HepG2 (cell line): ENCODE measurements at regions not wholly inside any gene's neighbourhood (a gene's known extent, or its start where the extent isn't known, plus 50 kb on each side); places are given as distances from the start of the nearest gene placed in this dataset.

Experiments used
- ATAC-seq: fragments of 200-7000 bp; cut with Tn5 transposase; 3 replicates; pipeline ENCODE4 v1.9.1; 2020; ENCODE audit warnings: mild to moderate bottlenecking, moderate library complexity
- BruUV-seq: library from RNA; stranded (reverse); fragments of 400-500 nt; replicated peaks from 2 replicates; lab custom pipeline; 2021; lab: Mats Ljungman, UMichigan
- CTCF ChIA-PET: fragments of 300-600 bp; formaldehyde crosslinking; extraction: SDS; loops from one replicate; lab custom pipeline; 2021; ENCODE audit warnings: low total read pairs, inconsistent platforms, low intra/inter-chr PET ratio; lab: Yijun Ruan, JAX
- POLR2A ChIA-PET: fragments of 350-600 bp; sonication (Branson Sonifier 250); formaldehyde crosslinking; loops from one replicate; lab custom pipeline; 2020; ENCODE audit warnings: antibody characterized with exemption, inconsistent platforms; lab: Yijun Ruan, JAX
- DNase-seq: peaks from one replicate; pipeline ENCODE4 v3.0.0-alpha.2; 2015; ENCODE audit warnings: low spot score
- FAIRE-seq: peaks from 3 replicates; lab custom pipeline; 2011; peaks lifted over from hg19 to GRCh38; lab: Jason Lieb, UNC
- H2AFZ ChIP-seq: one replicate; pipeline ENCODE4 v1.6.1; 2011; ENCODE audit warnings: low read length, inconsistent platforms
- H3K27ac ChIP-seq: fragments of 300-600 bp; 3 replicates; pipeline ENCODE4 v1.8.0; 2011; ENCODE audit warnings: mixed run types, mild to moderate bottlenecking, mixed read lengths, low read length, inconsistent platforms; ENCODE audit not compliant: insufficient read depth; ENCODE audit errors: extremely low read length
- H3K27me3 ChIP-seq, 2 experiments: fragments of 200-600 bp in 1 of 2; 2 replicates in 1 of 2; 3 replicates in 1 of 2; pipeline versions ENCODE4 v1.6.0 to v1.8.0; 2011; ENCODE audit warnings: low read length in 2 of 2, mild to moderate bottlenecking in 2 of 2, moderate library complexity in 2 of 2, inconsistent platforms in 1 of 2; ENCODE audit not compliant: insufficient read depth in 2 of 2, control insufficient read depth in 1 of 2
- H3K36me3 ChIP-seq, 2 experiments: fragments of 200-600 bp in 1 of 2; replicated peaks in 1 of 2; 2 replicates in 1 of 2; 3 replicates in 1 of 2; pipeline versions ENCODE4 v1.5.1 to v1.8.0; 2011; ENCODE audit warnings: low read length in 2 of 2, inconsistent platforms in 1 of 2; ENCODE audit not compliant: insufficient read depth in 2 of 2, control insufficient read depth in 1 of 2
- H3K4me1 ChIP-seq: 2 replicates; pipeline ENCODE4 v1.5.1; 2012; ENCODE audit warnings: low read length, inconsistent platforms; ENCODE audit not compliant: insufficient read depth
- H3K4me2 ChIP-seq: 2 replicates; pipeline ENCODE4 v1.6.0; 2011; ENCODE audit warnings: low read depth, low read length, inconsistent platforms
- H3K4me3 ChIP-seq, 3 experiments: fragments of 200-600 bp in 1 of 3; sonication (generic), shearing (Covaris generic) in 1 of 3; replicated peaks in 1 of 3; 2 replicates each; pipeline ENCODE4 v1.5.1; 2011 to 2016; ENCODE audit warnings: low read length in 3 of 3, inconsistent platforms in 2 of 3, low read depth in 2 of 3, mild to moderate bottlenecking in 2 of 3, control low read depth in 1 of 3, mixed read lengths in 1 of 3; ENCODE audit not compliant: insufficient read depth in 1 of 3
- H3K79me2 ChIP-seq: one replicate; pipeline ENCODE4 v1.6.1; 2011; ENCODE audit warnings: low read length, inconsistent platforms; ENCODE audit not compliant: insufficient read depth
- H3K9ac ChIP-seq: 2 replicates; pipeline ENCODE4 v1.6.0; 2011; ENCODE audit warnings: mild to moderate bottlenecking, low read depth, low read length, inconsistent platforms; ENCODE audit not compliant: insufficient read depth
- H3K9me3 ChIP-seq: 2 replicates; pipeline ENCODE4 v1.5.1; 2012; ENCODE audit warnings: mild to moderate bottlenecking, low read length
- H4K20me1 ChIP-seq: 2 replicates; pipeline ENCODE4 v1.6.0; 2011; ENCODE audit warnings: inconsistent platforms, mild to moderate bottlenecking, low read length, moderate library complexity; ENCODE audit not compliant: insufficient read depth
- ATM ChIP-seq: fragments of 450-650 bp; IDR thresholded peaks from 2 replicates; pipeline ENCODE4 v1.7.1; 2017; ENCODE audit warnings: mild to moderate bottlenecking, borderline replicate concordance
- BORCS8-MEF2B ChIP-seq: sonication (generic); formaldehyde crosslinking; IDR thresholded peaks from 2 replicates; pipeline ENCODE4 v1.8.0; 2022; ENCODE audit warnings: mild to moderate bottlenecking, missing genetic modification reagents
- JUND ChIP-seq: sonication (generic); formaldehyde crosslinking; IDR thresholded peaks from 2 replicates; pipeline ENCODE4 v1.8.0; 2022; ENCODE audit warnings: mild to moderate bottlenecking, missing genetic modification reagents
- KLF16 ChIP-seq, 2 experiments: sonication (generic) in 1 of 2; formaldehyde crosslinking in 1 of 2; IDR thresholded peaks; 2 replicates each; pipeline versions ENCODE4 v1.6.1 to v1.8.0; 2016 to 2023; ENCODE audit warnings: missing genetic modification reagents in 2 of 2, missing compliant biosample characterization in 1 of 2
- MYNN ChIP-seq: sonication (generic); formaldehyde crosslinking; IDR thresholded peaks from 2 replicates; pipeline ENCODE4 v1.4.0; 2020; ENCODE audit warnings: mild to moderate bottlenecking, low read depth, missing genetic modification reagents
- NR1H2 ChIP-seq: sonication (generic); formaldehyde crosslinking; IDR thresholded peaks from 2 replicates; pipeline ENCODE4 v1.8.1; 2022; ENCODE audit warnings: low read depth, missing genetic modification reagents, borderline replicate concordance
- RBAK ChIP-seq: sonication (generic); formaldehyde crosslinking; IDR thresholded peaks from 2 replicates; pipeline ENCODE4 v1.5.1; 2020; ENCODE audit warnings: mild to moderate bottlenecking, missing genetic modification reagents
- SAP130 ChIP-seq: IDR thresholded peaks from 2 replicates; pipeline ENCODE4 v1.6.1; 2016; ENCODE audit warnings: low read depth
- TOPORS ChIP-seq: sonication (generic); formaldehyde crosslinking; IDR thresholded peaks from 2 replicates; pipeline ENCODE4 v1.8.0; 2023; ENCODE audit warnings: mild to moderate bottlenecking, missing genetic modification reagents
- ZMYM3 ChIP-seq: sonication (generic); formaldehyde crosslinking; IDR thresholded peaks from 2 replicates; pipeline ENCODE4 v1.5.1; 2020; ENCODE audit warnings: mild to moderate bottlenecking, missing genetic modification reagents
- ZNF354B ChIP-seq: sonication (generic); formaldehyde crosslinking; IDR thresholded peaks from 2 replicates; pipeline ENCODE4 v1.8.0; 2022; ENCODE audit warnings: mild to moderate bottlenecking, missing genetic modification reagents
- ZNF383 ChIP-seq: sonication (generic); formaldehyde crosslinking; IDR thresholded peaks from 2 replicates; pipeline ENCODE4 v1.4.0; 2020; ENCODE audit warnings: missing genetic modification reagents, mild to moderate bottlenecking, borderline replicate concordance
- ZNF510 ChIP-seq: sonication (generic); formaldehyde crosslinking; IDR thresholded peaks from 2 replicates; pipeline ENCODE4 v1.4.0; 2020; ENCODE audit warnings: low read depth, mild to moderate bottlenecking, missing genetic modification reagents
- ZNF562 ChIP-seq: sonication (generic); formaldehyde crosslinking; IDR thresholded peaks from 2 replicates; pipeline ENCODE4 v1.8.0; 2022; ENCODE audit warnings: missing genetic modification reagents, borderline replicate concordance
- ZNF773 ChIP-seq: sonication (generic); formaldehyde crosslinking; IDR thresholded peaks from 2 replicates; pipeline ENCODE4 v1.4.0; 2020; ENCODE audit warnings: missing genetic modification reagents, borderline replicate concordance
- ZNF790 ChIP-seq: sonication (generic); formaldehyde crosslinking; IDR thresholded peaks from 2 replicates; pipeline ENCODE4 v1.8.0; 2022; ENCODE audit warnings: missing genetic modification reagents, mild to moderate bottlenecking, borderline replicate concordance
- ZNF792 ChIP-seq: IDR thresholded peaks from 2 replicates; pipeline ENCODE4 v1.6.1; 2016
- WGBS: methylation state at CpG from one replicate; pipeline ENCODE4 v1.1.6; 2017; ENCODE audit warnings: low lambda C conversion rate; 5-methylcytosine and 5-hydroxymethylcytosine counted together
- in situ Hi-C: cut with HindIII; loops from 2 replicates; pipeline ENCODE4 v1.10.0; 2017; ENCODE audit warnings: low pct_unique_long_range_greater_than_20kb; ENCODE audit not compliant: extremely low pct_ligation_motif_present
- intact Hi-C: fragments of 100-400 bp; cut with micrococcal nuclease; formaldehyde crosslinking; loops from one replicate; pipeline ENCODE4 v1.10.0; 2022; ENCODE audit not compliant: unreplicated experiment
- TF ChIP-seq, protein P1 (sequence below): sonication (generic); formaldehyde crosslinking; IDR thresholded peaks from 2 replicates; pipeline ENCODE4 v1.5.1; 2020; ENCODE audit warnings: missing genetic modification reagents, mild to moderate bottlenecking, borderline replicate concordance
- TF ChIP-seq, protein P2 (sequence below): sonication (generic); formaldehyde crosslinking; conservative IDR thresholded peaks from 2 replicates; pipeline ENCODE4 v1.8.0; 2022; ENCODE audit warnings: mild to moderate bottlenecking, moderate library complexity, missing genetic modification reagents
- TF ChIP-seq, protein P3 (sequence below): sonication (generic); formaldehyde crosslinking; IDR thresholded peaks from 2 replicates; pipeline ENCODE4 v1.4.0; 2020; ENCODE audit warnings: low read depth, mild to moderate bottlenecking, missing genetic modification reagents

DNA sequence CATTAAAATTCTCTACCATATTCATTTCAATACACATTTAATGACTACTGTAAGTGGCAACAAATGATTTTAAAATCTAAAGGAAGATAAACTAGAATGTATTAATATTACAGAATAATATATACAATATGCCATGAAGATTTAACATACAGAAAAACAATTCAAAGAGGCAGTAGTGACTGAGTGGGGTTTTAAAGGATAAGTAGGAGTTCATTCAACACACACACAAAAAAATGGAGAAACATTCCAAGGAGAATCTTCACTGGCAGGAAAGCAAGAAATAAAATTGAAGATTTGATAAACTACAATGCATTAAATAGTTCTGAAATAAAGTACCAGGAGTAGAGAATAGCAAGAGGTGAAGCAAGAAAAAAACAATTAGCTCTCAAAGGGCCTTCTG, 215.1 kb downstream of the IBTK start (continued):
- no peak for TF ChIP-seq ZNF792 (CRISPR knock-in tag)

DNA sequence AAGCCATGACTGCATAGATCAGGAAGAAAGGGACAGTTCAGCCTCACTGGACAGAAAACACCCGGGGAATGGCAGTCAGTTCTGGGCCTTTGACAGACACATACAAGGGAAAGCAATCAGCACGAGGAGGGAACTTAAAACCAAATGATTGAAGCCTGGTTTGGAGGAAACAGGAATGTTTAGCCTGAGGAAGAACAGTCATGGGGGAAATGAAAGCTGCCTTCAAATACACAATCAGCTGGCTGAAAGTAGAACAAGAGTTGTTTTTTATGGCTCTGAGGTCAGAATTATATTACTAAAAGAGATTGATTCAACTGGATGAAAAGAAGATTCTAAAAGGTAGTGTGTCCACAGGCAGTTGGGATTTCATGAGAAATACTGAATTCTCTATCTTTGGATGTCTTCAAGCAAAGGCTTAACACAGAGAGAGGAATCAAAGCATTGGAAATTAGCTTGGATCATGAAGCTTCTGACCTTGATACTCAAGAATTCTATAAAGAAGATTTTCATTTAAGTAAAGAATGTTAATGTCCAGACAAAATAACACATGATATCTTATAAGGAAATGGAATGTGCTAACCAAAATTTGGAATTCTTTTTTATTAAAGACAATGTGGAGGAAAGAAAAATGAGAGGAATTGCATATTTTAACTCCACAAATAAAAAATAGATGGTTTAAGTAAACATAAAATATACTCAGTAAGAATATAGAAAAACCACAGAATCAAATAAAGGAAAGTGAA, 216.6 kb downstream of the IBTK start:
- FAIRE-seq: no peak
- Histone ChIP-seq H4K20me1 (no peaks in the 10 kb centered on the region), H3K4me1 (no peaks in the 10 kb centered on the region), H3K4me3 (no peak overlapping the region), H3K9ac (no peak overlapping the region), H3K9me3 (no peaks in the 10 kb centered on the region), H2AFZ (no peak overlapping the region), H3K79me2 (no peaks in the 10 kb centered on the region), H3K36me3 (no peaks in the 10 kb centered on the region), H3K27me3 (no peaks in the 10 kb centered on the region), H3K4me2 (no peak overlapping the region), H3K27ac (no peak overlapping the region)
- DNase-seq: no peak
- in situ Hi-C loops (no loop called here), intact Hi-C loops (no loop called here)
- 56% methylated on average over 2 of the region's 2 CpGs for WGBS
- no peak for ATAC-seq
- ChIA-PET CTCF (no interaction called here), POLR2A (no interaction called here)
- no peak for TF ChIP-seq ZNF790
- no peak for TF ChIP-seq ZNF383 (CRISPR knock-in tag)
- no peak for TF ChIP-seq ZNF510 (CRISPR knock-in tag)
- TF ChIP-seq, protein P1, sequence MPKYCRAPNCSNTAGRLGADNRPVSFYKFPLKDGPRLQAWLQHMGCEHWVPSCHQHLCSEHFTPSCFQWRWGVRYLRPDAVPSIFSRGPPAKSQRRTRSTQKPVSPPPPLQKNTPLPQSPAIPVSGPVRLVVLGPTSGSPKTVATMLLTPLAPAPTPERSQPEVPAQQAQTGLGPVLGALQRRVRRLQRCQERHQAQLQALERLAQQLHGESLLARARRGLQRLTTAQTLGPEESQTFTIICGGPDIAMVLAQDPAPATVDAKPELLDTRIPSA: no peak
- TF ChIP-seq ZNF773 (CRISPR knock-in tag): no peak
- no peak for TF ChIP-seq TOPORS (CRISPR knock-in tag)
- no peak for TF ChIP-seq RBAK
- no peak for TF ChIP-seq NR1H2 (CRISPR knock-in tag)
- TF ChIP-seq ATM: no peak
- TF ChIP-seq ZMYM3 (CRISPR knock-in tag): no peak
- TF ChIP-seq ZNF354B (CRISPR knock-in tag): no peak
- no peak for TF ChIP-seq SAP130 (CRISPR knock-in tag)
- no peak for TF ChIP-seq JUND
- TF ChIP-seq, protein P2, sequence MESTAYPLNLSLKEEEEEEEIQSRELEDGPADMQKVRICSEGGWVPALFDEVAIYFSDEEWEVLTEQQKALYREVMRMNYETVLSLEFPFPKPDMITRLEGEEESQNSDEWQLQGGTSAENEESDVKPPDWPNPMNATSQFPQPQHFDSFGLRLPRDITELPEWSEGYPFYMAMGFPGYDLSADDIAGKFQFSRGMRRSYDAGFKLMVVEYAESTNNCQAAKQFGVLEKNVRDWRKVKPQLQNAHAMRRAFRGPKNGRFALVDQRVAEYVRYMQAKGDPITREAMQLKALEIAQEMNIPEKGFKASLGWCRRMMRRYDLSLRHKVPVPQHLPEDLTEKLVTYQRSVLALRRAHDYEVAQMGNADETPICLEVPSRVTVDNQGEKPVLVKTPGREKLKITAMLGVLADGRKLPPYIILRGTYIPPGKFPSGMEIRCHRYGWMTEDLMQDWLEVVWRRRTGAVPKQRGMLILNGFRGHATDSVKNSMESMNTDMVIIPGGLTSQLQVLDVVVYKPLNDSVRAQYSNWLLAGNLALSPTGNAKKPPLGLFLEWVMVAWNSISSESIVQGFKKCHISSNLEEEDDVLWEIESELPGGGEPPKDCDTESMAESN: no peak
- TF ChIP-seq ZNF562 (CRISPR knock-in tag): no peak
- TF ChIP-seq MYNN (CRISPR knock-in tag): no peak
- no peak for TF ChIP-seq KLF16 (CRISPR knock-in tag; IDR thresholded peaks at IDR 0.05)
- TF ChIP-seq, protein P3, sequence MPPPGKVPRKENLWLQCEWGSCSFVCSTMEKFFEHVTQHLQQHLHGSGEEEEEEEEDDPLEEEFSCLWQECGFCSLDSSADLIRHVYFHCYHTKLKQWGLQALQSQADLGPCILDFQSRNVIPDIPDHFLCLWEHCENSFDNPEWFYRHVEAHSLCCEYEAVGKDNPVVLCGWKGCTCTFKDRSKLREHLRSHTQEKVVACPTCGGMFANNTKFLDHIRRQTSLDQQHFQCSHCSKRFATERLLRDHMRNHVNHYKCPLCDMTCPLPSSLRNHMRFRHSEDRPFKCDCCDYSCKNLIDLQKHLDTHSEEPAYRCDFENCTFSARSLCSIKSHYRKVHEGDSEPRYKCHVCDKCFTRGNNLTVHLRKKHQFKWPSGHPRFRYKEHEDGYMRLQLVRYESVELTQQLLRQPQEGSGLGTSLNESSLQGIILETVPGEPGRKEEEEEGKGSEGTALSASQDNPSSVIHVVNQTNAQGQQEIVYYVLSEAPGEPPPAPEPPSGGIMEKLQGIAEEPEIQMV (CRISPR knock-in tag): no peak
- no peak for TF ChIP-seq BORCS8-MEF2B (CRISPR knock-in tag)
- no TSS peak for BruUV-seq
